Mucosa of rectum (tissue), 2 donors: ENCODE measurements at regions not wholly inside any gene's neighbourhood (a gene's known extent, or its start where the extent isn't known, plus 50 kb on each side); places are given as distances from the start of the nearest gene placed in this dataset.
"Not testable (repeated sequence)": the region's sequence is repeated elsewhere in the genome, so short reads cannot be mapped to it uniquely, and the experiment has no call there.

ENCODE experiments used
- H3K27ac ChIP-seq, 2 donors: one replicate each; pipeline ENCODE4 v1.7.0; 2013; ENCODE audit warnings: inconsistent platforms in 2 of 2, low read depth in 2 of 2, low read length in 2 of 2
- H3K27me3 ChIP-seq, 2 donors: one replicate each; pipeline ENCODE4 v1.7.0; 2013; ENCODE audit warnings: low read length in 2 of 2; ENCODE audit not compliant: control insufficient read depth in 2 of 2, insufficient read depth in 2 of 2
- H3K36me3 ChIP-seq, 2 donors: one replicate each; pipeline ENCODE4 v1.7.0; 2013; ENCODE audit warnings: low read length in 2 of 2; ENCODE audit not compliant: control insufficient read depth in 2 of 2, insufficient read depth in 2 of 2
- H3K4me1 ChIP-seq, 2 donors: one replicate each; pipeline ENCODE4 v1.7.0; 2013; ENCODE audit warnings: low read length in 2 of 2, mild to moderate bottlenecking in 1 of 2; ENCODE audit not compliant: control insufficient read depth in 2 of 2, insufficient read depth in 2 of 2
- H3K4me3 ChIP-seq, 2 donors: one replicate each; pipeline ENCODE4 v1.7.0; 2013; ENCODE audit warnings: low read length in 2 of 2
- H3K9ac ChIP-seq, 2 donors: one replicate each; pipeline ENCODE4 v1.7.0; 2013; ENCODE audit warnings: low read length in 2 of 2, low read depth in 1 of 2, mild to moderate bottlenecking in 1 of 2
- H3K9me3 ChIP-seq, 2 donors: one replicate each; pipeline ENCODE4 v1.7.0; 2013; ENCODE audit warnings: low read length in 2 of 2; ENCODE audit not compliant: control insufficient read depth in 2 of 2
- donor health status: healthy.
- donor health status: Normal muscosa, but diverticular disease.

DNA sequence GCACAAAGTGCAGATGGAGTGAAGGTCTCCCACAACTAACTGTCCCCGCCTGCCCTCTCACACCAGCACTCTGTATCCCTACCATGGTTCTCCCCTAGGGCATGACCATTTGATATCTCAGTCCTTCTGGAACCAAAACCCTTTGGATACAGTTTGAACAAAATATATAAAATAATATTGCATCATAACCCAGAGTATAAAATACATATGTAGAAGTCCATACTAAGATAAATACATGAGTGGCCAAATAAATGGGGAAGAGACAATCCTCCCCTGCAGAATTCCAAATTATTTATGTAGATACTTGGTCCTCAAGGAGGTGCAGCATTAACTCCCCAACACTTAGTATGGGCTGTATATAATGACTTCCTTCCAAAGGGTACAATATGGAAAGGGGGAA lies 207.4 kb downstream of the RRAGC start:
- Histone ChIP-seq H3K27ac (no peak overlapping the region), H3K9me3 (no peaks in the 10 kb centered on the region), H3K36me3 (no peaks in the 10 kb centered on the region), H3K27me3 (peaks cover 0 to 8% of the 10 kb centered on the region in 2 donors), H3K4me3 (no peak overlapping the region), H3K4me1 (no peaks in the 10 kb centered on the region), H3K9ac (no peak overlapping the region)

DNA sequence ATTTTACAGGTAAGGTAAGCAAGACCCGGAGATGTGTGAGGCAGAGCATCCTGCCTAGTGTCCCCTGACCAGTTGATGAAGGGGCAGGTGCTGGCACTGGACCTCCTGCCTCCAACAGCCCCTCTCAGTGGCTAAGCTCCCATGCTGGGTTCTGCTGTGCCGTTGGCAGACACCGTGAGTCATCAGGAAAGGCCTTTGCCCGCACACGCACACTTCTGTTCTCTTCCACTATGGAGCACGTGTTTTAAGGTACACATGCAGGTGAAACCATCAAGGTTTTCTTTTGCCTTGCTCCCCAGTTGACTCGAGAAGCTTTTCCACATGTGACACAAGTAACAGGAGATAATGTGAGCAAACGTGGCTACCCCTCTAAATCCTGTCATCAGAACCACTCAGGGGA lies 207.9 kb downstream of the RRAGC start:
- H3K36me3 ChIP-seq = no peaks in the 10 kb centered on the region
- H3K4me3 ChIP-seq = no peak overlapping the region
- H3K27me3 ChIP-seq = peaks cover 0 to 5% of the 10 kb centered on the region in 2 donors
- H3K9me3 ChIP-seq = no peaks in the 10 kb centered on the region
- H3K9ac ChIP-seq = no peak overlapping the region
- H3K27ac ChIP-seq = no peak overlapping the region
- H3K4me1 ChIP-seq = no peaks in the 10 kb centered on the region

DNA sequence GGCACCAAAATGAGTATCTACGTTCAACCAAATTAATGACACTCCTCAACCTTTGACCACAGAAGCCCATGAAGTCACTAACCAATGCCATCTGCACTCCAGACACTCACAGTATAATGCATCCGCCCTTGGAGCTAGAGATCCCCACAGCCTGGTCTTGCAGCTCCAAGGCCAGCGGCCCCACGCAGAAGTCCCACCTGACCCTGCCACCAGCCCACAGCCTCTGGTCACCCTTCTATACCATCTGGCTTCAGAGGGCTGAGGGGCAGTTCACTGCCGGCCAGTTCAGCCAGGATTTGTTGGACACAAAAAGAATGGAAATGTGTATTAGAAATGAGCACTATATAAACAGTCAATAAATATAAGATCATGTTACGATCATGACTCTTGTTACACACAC lies 211.2 kb downstream of the RRAGC start:
- H3K4me3 ChIP-seq = no peak overlapping the region
- H3K4me1 ChIP-seq = no peaks in the 10 kb centered on the region
- H3K27ac ChIP-seq = no peak overlapping the region
- no peaks in the 10 kb centered on the region for H3K36me3 ChIP-seq
- H3K27me3 ChIP-seq = no peaks in the 10 kb centered on the region
- H3K9ac ChIP-seq = no peak overlapping the region
- no peaks in the 10 kb centered on the region for H3K9me3 ChIP-seq

DNA sequence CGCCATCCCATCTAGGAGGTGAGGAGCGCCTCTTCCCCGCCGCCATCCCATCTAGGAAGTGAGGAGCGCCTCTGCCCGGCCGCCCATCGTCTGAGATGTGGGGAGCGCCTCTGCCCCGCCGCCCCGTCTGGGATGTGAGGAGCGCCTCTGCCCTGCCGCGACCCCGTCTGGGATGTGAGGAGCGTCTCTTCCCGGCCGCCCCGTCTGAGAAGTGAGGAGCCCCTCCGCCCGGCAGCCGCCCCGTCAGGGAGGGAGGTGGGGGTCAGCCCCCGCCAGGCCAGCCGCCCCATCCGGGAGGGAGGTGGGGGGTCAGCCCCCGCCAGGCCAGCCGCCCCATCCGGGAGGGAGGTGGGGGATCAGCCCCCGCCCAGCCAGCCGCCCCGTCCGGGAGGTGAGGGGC lies 212.2 kb downstream of the RRAGC start:
- not testable (repeated sequence) for H3K9me3 ChIP-seq, H3K27ac ChIP-seq, H3K4me3 ChIP-seq, H3K27me3 ChIP-seq, H3K4me1 ChIP-seq, H3K9ac ChIP-seq, H3K36me3 ChIP-seq

- no peaks in the 10 kb centered on the region for H3K36me3 ChIP-seq
- H3K9ac ChIP-seq = no peak overlapping the region
- no peaks in the 10 kb centered on the region for H3K9me3 ChIP-seq
- H3K4me1 ChIP-seq = no peaks in the 10 kb centered on the region
- no peak overlapping the region for H3K27ac ChIP-seq
- H3K4me3 ChIP-seq = no peak overlapping the region
- no peaks in the 10 kb centered on the region for H3K27me3 ChIP-seq
Observed at GRCh38 chr1:38644092-38644491, 215.5 kb downstream of the RRAGC start.

GRCh38 chr1:38641661-38642060 lies 217.9 kb downstream of the RRAGC start:
- no peaks in the 10 kb centered on the region for H3K9me3 ChIP-seq
- no peak overlapping the region for H3K27ac ChIP-seq
- H3K4me1 ChIP-seq = no peaks in the 10 kb centered on the region
- no peaks in the 10 kb centered on the region for H3K27me3 ChIP-seq
- H3K36me3 ChIP-seq = no peaks in the 10 kb centered on the region
- H3K4me3 ChIP-seq = no peak overlapping the region
- no peak overlapping the region for H3K9ac ChIP-seq

DNA sequence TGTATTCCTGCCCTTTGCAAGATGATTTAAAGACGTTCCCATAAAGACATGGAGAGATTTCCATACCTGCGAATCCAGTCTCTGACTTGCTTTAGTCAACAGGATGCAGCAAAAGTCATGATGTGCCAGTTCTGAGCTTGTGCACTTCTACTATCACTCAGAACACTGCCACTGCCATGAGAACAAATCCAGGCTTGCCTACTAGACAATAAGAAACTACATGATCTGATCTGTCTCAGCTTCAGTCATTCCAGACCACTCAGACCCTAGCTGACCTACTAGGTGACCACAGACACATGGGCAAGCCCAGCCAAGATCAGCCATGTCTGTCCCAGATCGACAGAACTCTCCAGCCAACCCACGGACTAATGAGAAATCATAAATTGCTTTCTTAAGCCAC lies 219.2 kb downstream of the RRAGC start:
- Histone ChIP-seq H3K4me3 (no peak overlapping the region), H3K9me3 (no peaks in the 10 kb centered on the region), H3K27me3 (no peaks in the 10 kb centered on the region), H3K36me3 (no peaks in the 10 kb centered on the region), H3K9ac (no peak overlapping the region), H3K27ac (no peak overlapping the region), H3K4me1 (no peaks in the 10 kb centered on the region)

DNA sequence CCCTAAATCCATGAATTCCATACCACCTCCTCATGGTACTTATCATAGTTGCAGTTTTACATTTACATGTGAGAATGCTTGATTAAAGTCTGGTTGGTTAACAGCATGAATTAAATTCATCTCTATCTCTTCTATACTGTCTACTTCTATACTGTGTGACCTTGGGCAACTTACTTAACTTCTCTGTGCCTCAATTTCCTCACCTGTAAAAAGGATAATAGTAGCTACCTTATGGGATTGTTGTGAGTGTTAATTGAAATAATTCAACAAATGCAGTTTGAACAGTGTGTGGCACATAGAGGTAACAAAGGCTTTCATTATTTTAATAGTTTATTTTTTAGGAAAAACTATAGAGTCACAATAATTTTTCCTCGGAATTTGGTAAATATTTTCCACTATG lies 231.3 kb downstream of the RRAGC start:
- no peaks in the 10 kb centered on the region for H3K4me1 ChIP-seq
- H3K27ac ChIP-seq = no peak overlapping the region
- H3K9me3 ChIP-seq = no peaks in the 10 kb centered on the region
- H3K36me3 ChIP-seq = no peaks in the 10 kb centered on the region
- H3K4me3 ChIP-seq = no peak overlapping the region
- H3K27me3 ChIP-seq = no peaks in the 10 kb centered on the region
- no peak overlapping the region for H3K9ac ChIP-seq

DNA sequence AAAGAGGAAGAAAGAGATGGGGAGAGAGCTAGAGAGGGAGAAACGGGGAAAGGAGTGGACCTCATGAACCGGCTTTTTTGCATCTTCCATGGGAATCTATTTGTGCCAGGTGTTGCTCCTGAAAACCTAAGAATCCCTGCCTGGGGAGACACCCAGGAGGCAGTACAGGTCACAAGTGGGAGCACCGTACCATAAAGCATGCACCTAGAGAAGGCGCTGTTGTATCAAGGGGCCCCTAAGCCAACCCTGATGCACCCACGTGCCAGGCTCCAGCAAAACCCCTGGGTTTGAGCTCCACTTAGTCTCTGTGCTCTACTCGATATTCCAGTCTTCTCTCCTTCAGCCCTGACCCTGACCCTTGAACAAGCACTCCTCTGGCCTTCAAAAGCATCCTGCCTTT lies 233.6 kb downstream of the RRAGC start:
- Histone ChIP-seq H3K36me3 (no peaks in the 10 kb centered on the region), H3K4me1 (no peaks in the 10 kb centered on the region), H3K4me3 (no peak overlapping the region), H3K9ac (no peak overlapping the region), H3K27me3 (no peaks in the 10 kb centered on the region), H3K9me3 (no peaks in the 10 kb centered on the region), H3K27ac (no peak overlapping the region)

DNA sequence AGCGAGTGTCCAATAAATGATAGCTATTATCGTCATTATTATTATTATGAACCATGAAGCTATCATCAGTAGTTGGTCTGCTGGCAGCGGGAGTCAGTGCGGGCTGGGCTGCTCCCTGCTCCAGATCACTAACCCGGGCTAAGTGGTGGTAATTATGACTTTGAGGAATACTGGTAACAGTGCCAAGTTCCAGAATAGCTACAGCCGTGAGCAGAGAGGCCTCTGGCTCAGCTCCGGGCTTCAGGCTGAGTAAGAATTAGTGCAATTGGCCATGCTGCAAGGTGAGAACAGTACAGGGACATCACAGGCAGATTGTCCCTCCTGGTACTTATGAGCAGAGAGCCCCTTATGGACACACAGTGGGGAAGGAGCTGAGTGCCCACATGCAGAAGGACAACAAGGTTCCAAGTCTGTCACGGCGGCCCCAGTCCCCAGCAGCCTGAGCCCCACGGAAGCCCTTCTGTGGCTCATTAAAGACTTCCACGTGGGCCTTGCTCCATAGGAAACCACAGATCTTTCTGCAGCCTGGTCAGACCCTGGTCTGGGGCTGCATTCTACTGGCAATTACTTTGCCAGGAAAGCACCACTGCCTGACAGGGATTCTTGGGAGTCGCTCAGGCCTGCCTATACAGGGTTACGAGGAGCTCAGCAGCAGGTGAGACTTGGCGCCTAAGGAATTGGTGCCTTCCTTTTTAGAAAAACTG lies 235.1 kb downstream of the RRAGC start:
- H3K27ac ChIP-seq = no peak overlapping the region
- H3K4me1 ChIP-seq = no peaks in the 10 kb centered on the region
- H3K9me3 ChIP-seq = no peaks in the 10 kb centered on the region
- H3K9ac ChIP-seq = no peak overlapping the region
- H3K36me3 ChIP-seq = no peaks in the 10 kb centered on the region
- H3K4me3 ChIP-seq = no peak overlapping the region
- H3K27me3 ChIP-seq = no peaks in the 10 kb centered on the region

DNA sequence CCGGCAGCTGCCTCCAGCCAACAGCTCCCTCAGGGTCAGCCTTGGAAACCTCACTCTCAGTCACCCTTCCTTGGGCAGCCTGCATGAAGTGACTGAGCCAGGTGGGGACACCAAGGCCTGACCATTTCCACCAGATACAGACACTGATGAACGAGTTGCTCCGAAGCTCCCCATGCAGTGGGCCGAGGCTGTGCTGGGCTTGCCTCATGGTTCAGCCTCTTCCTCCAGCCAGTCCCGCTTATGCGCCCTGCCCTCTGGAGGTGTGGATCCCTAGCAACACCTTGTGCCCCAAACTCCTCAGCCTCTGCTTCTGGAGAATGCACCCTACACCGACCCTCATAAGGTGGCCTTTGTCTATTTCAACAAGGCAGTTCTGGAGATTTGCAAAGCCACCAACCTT lies 236.0 kb downstream of the RRAGC start:
- Histone ChIP-seq H3K36me3 (no peaks in the 10 kb centered on the region), H3K27ac (no peak overlapping the region), H3K9me3 (no peaks in the 10 kb centered on the region), H3K4me3 (no peak overlapping the region), H3K9ac (no peak overlapping the region), H3K27me3 (no peaks in the 10 kb centered on the region), H3K4me1 (no peaks in the 10 kb centered on the region)
